PC-9 (cell line): ENCODE measurements at regions not wholly inside any gene's neighbourhood (a gene's known extent, or its start where the extent isn't known, plus 50 kb on each side); places are given as distances from the start of the nearest gene placed in this dataset.

Experiments used
- EZH2 ChIP-seq: fragments of 200-600 bp; sonication (generic); IDR thresholded peaks from 2 replicates; pipeline ENCODE4 v1.8.0; 2017; ENCODE audit warnings: antibody characterized with exemption, low read depth
- TF ChIP-seq, protein P1 (sequence below): fragments of 200-600 bp; sonication (generic); conservative IDR thresholded peaks from 2 replicates; pipeline ENCODE4 v1.6.1; 2017; ENCODE audit warnings: mixed run types, antibody characterized with exemption, mild to moderate bottlenecking, moderate library complexity

DNA sequence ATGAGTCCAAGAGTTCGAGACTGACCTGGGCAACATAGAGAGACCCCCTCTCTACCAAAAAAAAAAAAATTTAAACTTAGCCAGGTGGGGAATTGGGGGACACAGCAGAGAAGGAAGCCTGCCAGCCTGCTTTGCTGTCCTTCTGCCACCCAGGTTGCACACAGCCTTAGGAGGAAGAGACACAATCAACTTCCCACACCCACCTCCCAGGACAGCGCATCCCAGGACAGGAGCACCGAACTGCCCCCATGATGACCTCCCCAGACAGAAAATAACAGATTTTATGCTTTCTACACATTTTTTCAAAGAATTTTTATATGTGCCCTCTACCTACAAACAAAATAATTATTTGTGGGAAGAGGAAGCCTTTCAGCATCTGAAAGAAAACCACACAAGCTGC lies 126.0 kb upstream of the ZNF507 start:
- TF ChIP-seq, protein P1, sequence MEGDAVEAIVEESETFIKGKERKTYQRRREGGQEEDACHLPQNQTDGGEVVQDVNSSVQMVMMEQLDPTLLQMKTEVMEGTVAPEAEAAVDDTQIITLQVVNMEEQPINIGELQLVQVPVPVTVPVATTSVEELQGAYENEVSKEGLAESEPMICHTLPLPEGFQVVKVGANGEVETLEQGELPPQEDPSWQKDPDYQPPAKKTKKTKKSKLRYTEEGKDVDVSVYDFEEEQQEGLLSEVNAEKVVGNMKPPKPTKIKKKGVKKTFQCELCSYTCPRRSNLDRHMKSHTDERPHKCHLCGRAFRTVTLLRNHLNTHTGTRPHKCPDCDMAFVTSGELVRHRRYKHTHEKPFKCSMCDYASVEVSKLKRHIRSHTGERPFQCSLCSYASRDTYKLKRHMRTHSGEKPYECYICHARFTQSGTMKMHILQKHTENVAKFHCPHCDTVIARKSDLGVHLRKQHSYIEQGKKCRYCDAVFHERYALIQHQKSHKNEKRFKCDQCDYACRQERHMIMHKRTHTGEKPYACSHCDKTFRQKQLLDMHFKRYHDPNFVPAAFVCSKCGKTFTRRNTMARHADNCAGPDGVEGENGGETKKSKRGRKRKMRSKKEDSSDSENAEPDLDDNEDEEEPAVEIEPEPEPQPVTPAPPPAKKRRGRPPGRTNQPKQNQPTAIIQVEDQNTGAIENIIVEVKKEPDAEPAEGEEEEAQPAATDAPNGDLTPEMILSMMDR = no peak
- TF ChIP-seq EZH2 = no peak
